ENCODE measurements at regions not wholly inside any gene's neighbourhood (a gene's known extent, or its start where the extent isn't known, plus 50 kb on each side); places are given as distances from the start of the nearest gene placed in this dataset.
"Not testable (repeated sequence)": the region's sequence is repeated elsewhere in the genome, so short reads cannot be mapped to it uniquely, and the experiment has no call there.

GRCh38 chr9:66601472-66601871 lies 299.1 kb upstream of the ZNF658 start:
- not testable (repeated sequence) for DNase-seq

GRCh38 chr9:66631521-66632046 lies 268.9 kb upstream of the ZNF658 start:
- not testable (repeated sequence) for DNase-seq

GRCh38 chr9:66647675-66648074 lies 252.8 kb upstream of the ZNF658 start:
- not testable (repeated sequence) for DNase-seq

GRCh38 chr9:66690242-66690641 lies 210.3 kb upstream of the ZNF658 start:
- DNase-seq = not testable (repeated sequence)

- DNase-seq = not testable (repeated sequence)
Observed at GRCh38 chr9:66695561-66696240, 204.8 kb upstream of the ZNF658 start.

GRCh38 chr9:66697343-66698065 lies 203.0 kb upstream of the ZNF658 start:
- DNase-seq = not testable (repeated sequence)

GRCh38 chr9:66698066-66698455 lies 202.5 kb upstream of the ZNF658 start:
- DNase-seq = not testable (repeated sequence)

- not testable (repeated sequence) for DNase-seq
Observed at GRCh38 chr9:66701411-66702377, 198.8 kb upstream of the ZNF658 start.

GRCh38 chr9:66711553-66711952 lies 189.0 kb upstream of the ZNF658 start:
- not testable (repeated sequence) for DNase-seq

GRCh38 chr9:66712870-66713269 lies 187.7 kb upstream of the ZNF658 start:
- not testable (repeated sequence) for DNase-seq

GRCh38 chr9:66713552-66713951 lies 187.0 kb upstream of the ZNF658 start:
- not testable (repeated sequence) for DNase-seq

GRCh38 chr9:66720845-66721244 lies 179.7 kb upstream of the ZNF658 start:
- DNase-seq = not testable (repeated sequence)

GRCh38 chr9:66727540-66727939 lies 173.0 kb upstream of the ZNF658 start:
- DNase-seq = not testable (repeated sequence)

- peak in 1 of 2 donors; percentile 1 for DNase-seq
Observed at GRCh38 chr9:66736686-66737085, 163.8 kb upstream of the ZNF658 start.

GRCh38 chr9:66738418-66738817 lies 162.1 kb upstream of the ZNF658 start:
- not testable (repeated sequence) for DNase-seq

GRCh38 chr9:66740136-66740535 lies 160.4 kb upstream of the ZNF658 start:
- DNase-seq = not testable (repeated sequence)

GRCh38 chr9:66745846-66746245 lies 154.7 kb upstream of the ZNF658 start:
- not testable (repeated sequence) for DNase-seq

- DNase-seq = not testable (repeated sequence)
Observed at GRCh38 chr9:66752324-66752923, 148.1 kb upstream of the ZNF658 start.

GRCh38 chr9:66759825-66760492 lies 140.6 kb upstream of the ZNF658 start:
- not testable (repeated sequence) for DNase-seq

GRCh38 chr9:66764799-66765493 lies 135.6 kb upstream of the ZNF658 start:
- not testable (repeated sequence) for DNase-seq

- not testable (repeated sequence) for DNase-seq
Observed at GRCh38 chr9:66765531-66765930, 135.0 kb upstream of the ZNF658 start.
